Fibroblast of lung (primary cell): ENCODE measurements at regions not wholly inside any gene's neighbourhood (a gene's known extent, or its start where the extent isn't known, plus 50 kb on each side); places are given as distances from the start of the nearest gene placed in this dataset.
A peak's percentile ranks its signal among the peaks of the same experiment; 100 is the strongest.

Experiments used
- DNase-seq, 2 donors: peaks; one replicate each; pipeline versions ENCODE4 v3.0.0 to v3.0.0-alpha.2; 2010; ENCODE audit warnings: low read depth in 2 of 2
- H2AFZ ChIP-seq: 2 replicates; pipeline ENCODE4 v1.5.1; 2012; ENCODE audit warnings: low read length, control low read depth, inconsistent platforms
- H3K27ac ChIP-seq: 2 replicates; pipeline ENCODE4 v1.5.1; 2011; ENCODE audit warnings: low read length, control low read depth; ENCODE audit not compliant: insufficient read depth
- H3K27me3 ChIP-seq: 2 replicates; pipeline ENCODE4 v1.5.1; 2011; ENCODE audit warnings: mild to moderate bottlenecking, low read length; ENCODE audit not compliant: control insufficient read depth, insufficient read depth
- H3K36me3 ChIP-seq: 2 replicates; pipeline ENCODE4 v1.5.1; 2011; ENCODE audit warnings: low read length; ENCODE audit not compliant: control insufficient read depth, insufficient read depth
- H3K4me1 ChIP-seq: 2 replicates; pipeline ENCODE4 v1.5.1; 2011; ENCODE audit warnings: low read length; ENCODE audit not compliant: control insufficient read depth, insufficient read depth; ENCODE audit errors: extremely low read depth
- H3K4me2 ChIP-seq: 2 replicates; pipeline ENCODE4 v1.5.1; 2011; ENCODE audit warnings: low read length, control low read depth; ENCODE audit not compliant: insufficient read depth; ENCODE audit errors: extremely low read depth
- H3K4me3 ChIP-seq, 4 experiments: fragments of 200-600 bp in 1 of 4; sonication (generic) in 1 of 4; replicated peaks in 1 of 4; 2 replicates each; pipeline ENCODE4 v1.5.1; 2011 to 2016; ENCODE audit warnings: low read length in 4 of 4, low read depth in 3 of 4, mild to moderate bottlenecking in 3 of 4, control low read depth in 2 of 4, inconsistent platforms in 1 of 4, mixed read lengths in 1 of 4; ENCODE audit not compliant: insufficient read depth in 1 of 4; ENCODE audit errors: control extremely low read depth in 1 of 4
- H3K79me2 ChIP-seq: 2 replicates; pipeline ENCODE4 v1.5.1; 2012; ENCODE audit warnings: mild to moderate bottlenecking, low read length, inconsistent platforms; ENCODE audit not compliant: control insufficient read depth, insufficient read depth
- H3K9ac ChIP-seq: 2 replicates; pipeline ENCODE4 v1.5.1; 2011; ENCODE audit warnings: mild to moderate bottlenecking, low read length, control low read depth; ENCODE audit not compliant: insufficient read depth
- H3K9me3 ChIP-seq: 2 replicates; pipeline ENCODE4 v1.5.1; 2012; ENCODE audit warnings: low read depth, low read length; ENCODE audit not compliant: control insufficient read depth, insufficient read depth
- H4K20me1 ChIP-seq: 2 replicates; pipeline ENCODE4 v1.5.1; 2011; ENCODE audit warnings: low read length; ENCODE audit not compliant: control insufficient read depth, insufficient read depth; ENCODE audit errors: extremely low read depth
- CTCF ChIP-seq, 2 donors: IDR thresholded peaks in 1 of 2; conservative IDR thresholded peaks in 1 of 2; 1 replicate in 1 of 2; 2 replicates in 1 of 2; pipeline ENCODE4 v1.5.1; 2011 to 2012; ENCODE audit warnings: low read length in 2 of 2, control low read depth in 1 of 2, inconsistent platforms in 1 of 2, low read depth in 1 of 2, mild to moderate bottlenecking in 1 of 2
- EZH2 ChIP-seq: IDR thresholded peaks from 2 replicates; pipeline ENCODE4 v1.5.1; 2012; ENCODE audit warnings: low read length, control low read depth, mild to moderate bottlenecking; ENCODE audit errors: missing control alignments

DNA sequence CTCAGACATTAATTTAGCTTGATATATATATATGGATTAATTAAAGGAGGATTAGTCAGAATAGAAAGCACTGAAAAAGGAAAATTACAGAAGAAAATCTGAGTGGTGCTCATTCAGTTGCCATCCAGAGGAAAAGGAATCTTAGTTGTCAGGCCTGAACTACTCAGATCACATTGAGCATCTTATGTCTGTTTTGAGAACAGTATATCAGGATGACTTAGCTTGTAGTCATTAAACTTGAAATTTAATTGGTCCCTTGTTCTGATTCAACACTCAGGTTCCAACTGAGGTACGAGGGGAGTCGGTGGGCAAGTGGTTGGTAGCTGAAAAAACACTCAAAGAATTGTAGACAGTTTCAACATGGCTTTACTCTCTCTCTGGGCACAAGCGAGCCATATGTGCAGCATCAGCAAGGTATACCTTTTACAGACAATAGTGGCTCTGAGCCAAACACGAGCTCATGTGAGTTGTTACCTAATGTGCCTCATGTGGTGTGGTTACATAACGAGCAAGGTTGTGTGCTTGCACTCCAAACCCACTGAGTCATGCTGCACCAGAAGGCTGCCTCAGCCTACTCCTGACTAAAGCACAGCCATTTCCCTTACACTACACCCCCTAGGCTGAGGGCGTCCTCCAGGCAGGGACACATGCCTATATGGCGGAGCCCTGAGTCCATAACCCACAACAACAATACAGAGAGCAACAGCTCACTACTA, 73.0 kb upstream of the HMGN3 start:
- Histone ChIP-seq H3K4me2 (no peak overlapping the region), H3K9me3 (no peaks in the 10 kb centered on the region), H3K27ac (no peak overlapping the region), H3K4me1 (no peaks in the 10 kb centered on the region), H3K36me3 (no peaks in the 10 kb centered on the region), H3K9ac (no peak overlapping the region), H3K27me3 (no peaks in the 10 kb centered on the region), H4K20me1 (no peaks in the 10 kb centered on the region), H3K79me2 (no peaks in the 10 kb centered on the region), H2AFZ (no peak overlapping the region), H3K4me3 (no peak overlapping the region)
- DNase-seq = peak in 1 of 2 donors; percentile 36
- TF ChIP-seq CTCF (conservative IDR thresholded peaks at IDR 0.05 in 1 of 2, IDR thresholded peaks at IDR 0.05 in 1 of 2; ENCODE audit: low read depth in 1 of 2, low read length in 2 of 2) = no peak
- TF ChIP-seq EZH2 = no peak

DNA sequence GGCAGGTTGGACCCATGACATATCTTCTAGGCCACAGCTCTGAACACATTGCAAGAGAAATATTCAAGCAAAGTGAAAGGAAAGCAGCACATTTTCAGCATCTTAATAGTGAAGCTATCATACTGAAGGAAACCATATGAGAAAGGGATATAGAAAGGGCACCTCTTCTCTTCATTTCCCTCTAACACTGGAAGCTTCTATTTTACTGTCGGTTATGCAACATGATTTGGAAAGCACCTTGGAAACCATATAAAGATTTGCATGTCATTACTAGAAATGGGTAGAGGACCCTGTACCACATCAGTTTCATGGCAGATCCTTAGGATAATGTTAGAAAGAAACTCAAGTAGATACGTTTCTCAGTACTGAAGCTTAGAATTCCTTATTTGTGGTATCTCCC, 70.5 kb upstream of the HMGN3 start:
- Histone ChIP-seq H3K27ac (no peak overlapping the region), H3K79me2 (no peaks in the 10 kb centered on the region), H3K36me3 (no peaks in the 10 kb centered on the region), H3K4me1 (no peaks in the 10 kb centered on the region), H3K27me3 (no peaks in the 10 kb centered on the region), H3K4me3 (no peak overlapping the region), H3K4me2 (no peak overlapping the region), H3K9me3 (no peaks in the 10 kb centered on the region), H3K9ac (no peak overlapping the region), H2AFZ (no peak overlapping the region), H4K20me1 (no peaks in the 10 kb centered on the region)
- no peak for DNase-seq
- no peak for TF ChIP-seq EZH2
- TF ChIP-seq CTCF (conservative IDR thresholded peaks at IDR 0.05 in 1 of 2, IDR thresholded peaks at IDR 0.05 in 1 of 2; ENCODE audit: low read depth in 1 of 2, low read length in 2 of 2) = no peak

- no peaks in the 10 kb centered on the region for H3K36me3 ChIP-seq
- no peak overlapping the region for H2AFZ ChIP-seq
- no peak for DNase-seq
- H3K27ac ChIP-seq = no peak overlapping the region
- H3K27me3 ChIP-seq = no peaks in the 10 kb centered on the region
- H3K9me3 ChIP-seq = no peaks in the 10 kb centered on the region
- H3K4me2 ChIP-seq = no peak overlapping the region
- H4K20me1 ChIP-seq = no peaks in the 10 kb centered on the region
- H3K79me2 ChIP-seq = no peaks in the 10 kb centered on the region
- TF ChIP-seq EZH2 (no peak), CTCF (conservative IDR thresholded peaks at IDR 0.05 in 1 of 2, IDR thresholded peaks at IDR 0.05 in 1 of 2; ENCODE audit: low read depth in 1 of 2, low read length in 2 of 2) (no peak)
- no peak overlapping the region for H3K9ac ChIP-seq
- no peaks in the 10 kb centered on the region for H3K4me1 ChIP-seq
- no peak overlapping the region for H3K4me3 ChIP-seq
These were observed 67.9 kb upstream of the HMGN3 start for GRCh38 chr6:79302341-79302740.
